Mammary epithelial cell (primary cell): ENCODE measurements at regions not wholly inside any gene's neighbourhood (a gene's known extent, or its start where the extent isn't known, plus 50 kb on each side); places are given as distances from the start of the nearest gene placed in this dataset.

ENCODE experiments used
- EZH2 ChIP-seq: IDR thresholded peaks from 2 replicates; pipeline ENCODE4 v1.6.1; 2012; ENCODE audit warnings: low read length, inconsistent platforms, borderline replicate concordance
- TF ChIP-seq, protein P1 (sequence below), 2 donors: IDR thresholded peaks in 1 of 2; conservative IDR thresholded peaks in 1 of 2; 2 replicates each; pipeline ENCODE4 v1.5.1; 2011 to 2012; ENCODE audit warnings: inconsistent platforms in 2 of 2, low read length in 2 of 2, mild to moderate bottlenecking in 2 of 2, control low read depth in 1 of 2, low read depth in 1 of 2; ENCODE audit not compliant: insufficient read depth in 1 of 2; ENCODE audit errors: extremely low read depth in 1 of 2

DNA sequence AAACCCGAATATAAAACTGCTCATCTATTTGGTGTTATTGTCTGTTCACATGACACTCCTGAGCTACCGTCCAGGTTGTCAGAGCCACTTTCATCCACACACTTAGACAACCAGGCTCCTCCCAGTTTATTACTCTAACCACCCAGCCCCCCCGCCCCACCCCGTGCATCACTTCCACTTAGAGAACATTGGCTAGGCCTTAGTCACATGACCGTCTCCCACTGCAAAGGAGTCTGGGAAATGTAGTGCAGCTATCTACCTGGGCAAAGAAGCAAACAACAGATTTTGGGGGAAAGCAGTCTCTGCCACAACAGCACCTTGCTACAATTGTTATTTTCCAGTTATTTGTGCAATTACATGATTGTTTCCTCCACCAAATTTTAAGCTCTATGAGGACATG, 57.6 kb upstream of the RBPJ start:
- TF ChIP-seq, protein P1, sequence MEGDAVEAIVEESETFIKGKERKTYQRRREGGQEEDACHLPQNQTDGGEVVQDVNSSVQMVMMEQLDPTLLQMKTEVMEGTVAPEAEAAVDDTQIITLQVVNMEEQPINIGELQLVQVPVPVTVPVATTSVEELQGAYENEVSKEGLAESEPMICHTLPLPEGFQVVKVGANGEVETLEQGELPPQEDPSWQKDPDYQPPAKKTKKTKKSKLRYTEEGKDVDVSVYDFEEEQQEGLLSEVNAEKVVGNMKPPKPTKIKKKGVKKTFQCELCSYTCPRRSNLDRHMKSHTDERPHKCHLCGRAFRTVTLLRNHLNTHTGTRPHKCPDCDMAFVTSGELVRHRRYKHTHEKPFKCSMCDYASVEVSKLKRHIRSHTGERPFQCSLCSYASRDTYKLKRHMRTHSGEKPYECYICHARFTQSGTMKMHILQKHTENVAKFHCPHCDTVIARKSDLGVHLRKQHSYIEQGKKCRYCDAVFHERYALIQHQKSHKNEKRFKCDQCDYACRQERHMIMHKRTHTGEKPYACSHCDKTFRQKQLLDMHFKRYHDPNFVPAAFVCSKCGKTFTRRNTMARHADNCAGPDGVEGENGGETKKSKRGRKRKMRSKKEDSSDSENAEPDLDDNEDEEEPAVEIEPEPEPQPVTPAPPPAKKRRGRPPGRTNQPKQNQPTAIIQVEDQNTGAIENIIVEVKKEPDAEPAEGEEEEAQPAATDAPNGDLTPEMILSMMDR (conservative IDR thresholded peaks at IDR 0.05 in 1 of 2, IDR thresholded peaks at IDR 0.05 in 1 of 2; ENCODE audit: extremely low read depth in 1 of 2, insufficient read depth in 1 of 2, low read depth in 1 of 2, low read length in 2 of 2), result no peak
- no peak for TF ChIP-seq EZH2
